ENCODE measurements at regions not wholly inside any gene's neighbourhood (a gene's known extent, or its start where the extent isn't known, plus 50 kb on each side); places are given as distances from the start of the nearest gene placed in this dataset.

GRCh38 chr3:160076519-160076918 is 87.9 kb downstream of the IL12A start:
- H3K27ac Mint-ChIP-seq = no peak overlapping the region
- no peaks in the 10 kb centered on the region for H3K9me3 Mint-ChIP-seq
- intact Hi-C loops (cut with micrococcal nuclease) = no loop called here
- no peak overlapping the region for H3K4me3 Mint-ChIP-seq
- no peaks in the 10 kb centered on the region for H3K36me3 Mint-ChIP-seq (ENCODE audit: low read depth)
- DNase-seq (ENCODE audit: low spot score) = no peak
- no peaks in the 10 kb centered on the region for H3K4me1 Mint-ChIP-seq (ENCODE audit: low read depth)
- H3K27me3 Mint-ChIP-seq (ENCODE audit: insufficient read depth) = no peaks in the 10 kb centered on the region

- DNase-seq (ENCODE audit: low spot score) = no peak
- no peak overlapping the region for H3K4me3 Mint-ChIP-seq
- intact Hi-C loops (cut with micrococcal nuclease) = no loop called here
- H3K27me3 Mint-ChIP-seq (ENCODE audit: insufficient read depth) = no peaks in the 10 kb centered on the region
- H3K27ac Mint-ChIP-seq = no peak overlapping the region
- H3K9me3 Mint-ChIP-seq = no peaks in the 10 kb centered on the region
- no peaks in the 10 kb centered on the region for H3K4me1 Mint-ChIP-seq (ENCODE audit: low read depth)
- no peaks in the 10 kb centered on the region for H3K36me3 Mint-ChIP-seq (ENCODE audit: low read depth)
Observed at GRCh38 chr3:160078533-160078932, 89.9 kb downstream of the IL12A start.

- DNase-seq (ENCODE audit: low spot score) = no peak
- Mint-ChIP-seq H3K9me3 (no peaks in the 10 kb centered on the region), H3K4me1 (ENCODE audit: low read depth) (no peaks in the 10 kb centered on the region), H3K27me3 (ENCODE audit: insufficient read depth) (no peaks in the 10 kb centered on the region), H3K27ac (no peak overlapping the region), H3K36me3 (ENCODE audit: low read depth) (peaks cover 2% of the 10 kb centered on the region), H3K4me3 (no peak overlapping the region)
- intact Hi-C loops (cut with micrococcal nuclease) = no loop called here
Observed at GRCh38 chr3:160081958-160082533, 93.4 kb downstream of the IL12A start.

GRCh38 chr3:160084998-160085397 is 96.4 kb downstream of the IL12A start:
- Mint-ChIP-seq H3K4me1 (ENCODE audit: low read depth) (no peaks in the 10 kb centered on the region), H3K36me3 (ENCODE audit: low read depth) (peaks cover 2% of the 10 kb centered on the region), H3K27ac (no peak overlapping the region), H3K27me3 (ENCODE audit: insufficient read depth) (no peaks in the 10 kb centered on the region), H3K9me3 (peaks cover 16% of the 10 kb centered on the region), H3K4me3 (no peak overlapping the region)
- DNase-seq (ENCODE audit: low spot score) = no peak
- intact Hi-C loops (cut with micrococcal nuclease) = no loop called here

GRCh38 chr3:160088492-160089137 is 100.0 kb downstream of the IL12A start:
- no peak overlapping the region for H3K4me3 Mint-ChIP-seq
- intact Hi-C loops (cut with micrococcal nuclease) = no loop called here
- no peak overlapping the region for H3K27ac Mint-ChIP-seq
- H3K9me3 Mint-ChIP-seq = peaks cover 16% of the 10 kb centered on the region
- H3K36me3 Mint-ChIP-seq (ENCODE audit: low read depth) = peaks cover 2% of the 10 kb centered on the region
- H3K4me1 Mint-ChIP-seq (ENCODE audit: low read depth) = no peaks in the 10 kb centered on the region
- no peaks in the 10 kb centered on the region for H3K27me3 Mint-ChIP-seq (ENCODE audit: insufficient read depth)
- DNase-seq (ENCODE audit: low spot score) = no peak

GRCh38 chr3:160090653-160091052 is 102.0 kb downstream of the IL12A start:
- no peak for DNase-seq (ENCODE audit: low spot score)
- no peaks in the 10 kb centered on the region for H3K27me3 Mint-ChIP-seq (ENCODE audit: insufficient read depth)
- H3K27ac Mint-ChIP-seq = no peak overlapping the region
- H3K4me1 Mint-ChIP-seq (ENCODE audit: low read depth) = no peaks in the 10 kb centered on the region
- intact Hi-C loops (cut with micrococcal nuclease) = no loop called here
- H3K36me3 Mint-ChIP-seq (ENCODE audit: low read depth) = peaks cover 2% of the 10 kb centered on the region
- no peak overlapping the region for H3K4me3 Mint-ChIP-seq
- H3K9me3 Mint-ChIP-seq = peaks cover 16% of the 10 kb centered on the region

GRCh38 chr3:160091441-160091840 is 102.8 kb downstream of the IL12A start:
- no peaks in the 10 kb centered on the region for H3K27me3 Mint-ChIP-seq (ENCODE audit: insufficient read depth)
- H3K4me1 Mint-ChIP-seq (ENCODE audit: low read depth) = no peaks in the 10 kb centered on the region
- no peak overlapping the region for H3K4me3 Mint-ChIP-seq
- H3K36me3 Mint-ChIP-seq (ENCODE audit: low read depth) = no peaks in the 10 kb centered on the region
- peaks cover 16% of the 10 kb centered on the region for H3K9me3 Mint-ChIP-seq
- DNase-seq (ENCODE audit: low spot score) = no peak
- intact Hi-C loops (cut with micrococcal nuclease) = no loop called here
- no peak overlapping the region for H3K27ac Mint-ChIP-seq

GRCh38 chr3:160092760-160093159 is 104.1 kb downstream of the IL12A start:
- DNase-seq (ENCODE audit: low spot score) = no peak
- intact Hi-C loops (cut with micrococcal nuclease) = no loop called here
- no peaks in the 10 kb centered on the region for H3K27me3 Mint-ChIP-seq (ENCODE audit: insufficient read depth)
- H3K4me3 Mint-ChIP-seq = no peak overlapping the region
- H3K27ac Mint-ChIP-seq = no peak overlapping the region
- H3K36me3 Mint-ChIP-seq (ENCODE audit: low read depth) = no peaks in the 10 kb centered on the region
- peaks cover 16% of the 10 kb centered on the region for H3K9me3 Mint-ChIP-seq
- H3K4me1 Mint-ChIP-seq (ENCODE audit: low read depth) = no peaks in the 10 kb centered on the region

- no peak overlapping the region for H3K27ac Mint-ChIP-seq
- DNase-seq (ENCODE audit: low spot score) = no peak
- H3K9me3 Mint-ChIP-seq = peaks cover 2% of the 10 kb centered on the region
- H3K4me1 Mint-ChIP-seq (ENCODE audit: low read depth) = no peaks in the 10 kb centered on the region
- intact Hi-C loops (cut with micrococcal nuclease) = no loop called here
- peaks cover 3% of the 10 kb centered on the region for H3K27me3 Mint-ChIP-seq (ENCODE audit: insufficient read depth)
- no peak overlapping the region for H3K4me3 Mint-ChIP-seq
- H3K36me3 Mint-ChIP-seq (ENCODE audit: low read depth) = no peaks in the 10 kb centered on the region
Observed at GRCh38 chr3:160094562-160094961, 105.9 kb downstream of the IL12A start.

GRCh38 chr3:160097478-160097877 is 108.8 kb downstream of the IL12A start:
- H3K27ac Mint-ChIP-seq = no peak overlapping the region
- intact Hi-C loops (cut with micrococcal nuclease) = no loop called here
- no peak overlapping the region for H3K4me3 Mint-ChIP-seq

GRCh38 chr3:160098261-160098908 is 109.8 kb downstream of the IL12A start:
- H3K9me3 Mint-ChIP-seq = no peaks in the 10 kb centered on the region
- H3K4me1 Mint-ChIP-seq (ENCODE audit: low read depth) = no peaks in the 10 kb centered on the region
- no peak overlapping the region for H3K27ac Mint-ChIP-seq
- no peak overlapping the region for H3K4me3 Mint-ChIP-seq
- intact Hi-C loops (cut with micrococcal nuclease) = no loop called here
- no peak for DNase-seq (ENCODE audit: low spot score)
- no peaks in the 10 kb centered on the region for H3K36me3 Mint-ChIP-seq (ENCODE audit: low read depth)
- H3K27me3 Mint-ChIP-seq (ENCODE audit: insufficient read depth) = peaks cover 12% of the 10 kb centered on the region

More at GRCh38 chr3:160097478-160097877, 108.8 kb downstream of the IL12A start:
- DNase-seq (ENCODE audit: low spot score) = no peak
- Mint-ChIP-seq H3K4me1 (ENCODE audit: low read depth) (no peaks in the 10 kb centered on the region), H3K9me3 (no peaks in the 10 kb centered on the region), H3K36me3 (ENCODE audit: low read depth) (no peaks in the 10 kb centered on the region), H3K27me3 (ENCODE audit: insufficient read depth) (peaks cover 12% of the 10 kb centered on the region)

- Mint-ChIP-seq H3K27me3 (ENCODE audit: insufficient read depth) (peaks cover 12% of the 10 kb centered on the region), H3K36me3 (ENCODE audit: low read depth) (no peaks in the 10 kb centered on the region), H3K4me1 (ENCODE audit: low read depth) (no peaks in the 10 kb centered on the region), H3K9me3 (no peaks in the 10 kb centered on the region), H3K4me3 (no peak overlapping the region), H3K27ac (no peak overlapping the region)
- intact Hi-C loops (cut with micrococcal nuclease) = no loop called here
- DNase-seq (ENCODE audit: low spot score) = no peak
Observed at GRCh38 chr3:160098926-160099626, 110.4 kb downstream of the IL12A start.

GRCh38 chr3:160099834-160100233 is 111.2 kb downstream of the IL12A start:
- H3K36me3 Mint-ChIP-seq (ENCODE audit: low read depth) = no peaks in the 10 kb centered on the region
- no peak for DNase-seq (ENCODE audit: low spot score)
- H3K4me3 Mint-ChIP-seq = no peak overlapping the region
- no peaks in the 10 kb centered on the region for H3K9me3 Mint-ChIP-seq
- H3K27ac Mint-ChIP-seq = no peak overlapping the region
- peaks cover 16% of the 10 kb centered on the region for H3K27me3 Mint-ChIP-seq (ENCODE audit: insufficient read depth)
- no peaks in the 10 kb centered on the region for H3K4me1 Mint-ChIP-seq (ENCODE audit: low read depth)
- intact Hi-C loops (cut with micrococcal nuclease) = no loop called here
